H1 (cell line): ENCODE measurements at regions not wholly inside any gene's neighbourhood (a gene's known extent, or its start where the extent isn't known, plus 50 kb on each side); places are given as distances from the start of the nearest gene placed in this dataset.

ENCODE experiments used
- CTCF ChIA-PET: fragments of 300-600 bp; sonication (Branson Sonifier 250); formaldehyde crosslinking; loops from one replicate; lab custom pipeline; 2021; ENCODE audit not compliant: partially characterized antibody; lab: Charles Lee
- POLR2A ChIA-PET: fragments of 300-600 bp; sonication (Branson Sonifier 250); formaldehyde crosslinking; loops from one replicate; lab custom pipeline; 2021; ENCODE audit warnings: inconsistent platforms; ENCODE audit not compliant: partially characterized antibody; lab: Charles Lee
- DNase-seq, 2 experiments: peaks; one replicate each; pipeline versions ENCODE4 v3.0.0 to v3.0.0-alpha.2; 2010 to 2022; ENCODE audit warnings: low spot score in 2 of 2, low read depth in 1 of 2, mixed read lengths in 1 of 2
- FAIRE-seq: peaks from 2 replicates; lab custom pipeline; 2011; peaks lifted over from hg19 to GRCh38; lab: Jason Lieb, UNC
- H2AFZ ChIP-seq: 2 replicates; pipeline ENCODE4 v1.8.1; 2012; ENCODE audit warnings: low read length, inconsistent platforms
- H2AK5ac ChIP-seq: 2 replicates; pipeline ENCODE4 v1.6.1; 2013; ENCODE audit warnings: low read depth, low read length
- H2BK120ac ChIP-seq: replicated peaks from 2 replicates; pipeline ENCODE3; 2013; ENCODE audit warnings: low read depth, low read length, inconsistent platforms
- H2BK12ac ChIP-seq: 2 replicates; pipeline ENCODE4 v1.6.1; 2013; ENCODE audit warnings: low read depth, low read length
- H2BK15ac ChIP-seq: 2 replicates; pipeline ENCODE4 v1.6.1; 2013; ENCODE audit warnings: low read length
- H2BK20ac ChIP-seq: 2 replicates; pipeline ENCODE4 v1.6.1; 2013; ENCODE audit warnings: low read length
- H2BK5ac ChIP-seq: 2 replicates; pipeline ENCODE4 v1.6.1; 2013; ENCODE audit warnings: low read depth, low read length
- H3K14ac ChIP-seq: 2 replicates; pipeline ENCODE4 v1.6.1; 2013; ENCODE audit warnings: inconsistent platforms; ENCODE audit not compliant: insufficient read length
- H3K18ac ChIP-seq: 2 replicates; pipeline ENCODE4 v1.6.1; 2013; ENCODE audit warnings: low read length; ENCODE audit errors: extremely low read depth
- H3K23ac ChIP-seq: 2 replicates; pipeline ENCODE4 v1.6.1; 2013; ENCODE audit warnings: inconsistent platforms; ENCODE audit not compliant: insufficient read length
- H3K23me2 ChIP-seq: 2 replicates; pipeline ENCODE4 v1.6.1; 2013; ENCODE audit warnings: low read depth, low read length
- H3K27ac ChIP-seq: 2 replicates; pipeline ENCODE4 v1.6.1; 2011; ENCODE audit warnings: low read depth, low read length, inconsistent platforms
- H3K27me3 ChIP-seq, 4 experiments: replicated peaks in 1 of 4; 1 replicate in 1 of 4; 2 replicates in 3 of 4; pipeline versions ENCODE4 v1.6.1 to v1.8.1; 2011 to 2013; ENCODE audit warnings: low read length in 3 of 4, mild to moderate bottlenecking in 3 of 4, inconsistent platforms in 2 of 4, mixed read lengths in 2 of 4, moderate library complexity in 1 of 4; ENCODE audit not compliant: control insufficient read depth in 3 of 4, insufficient read depth in 3 of 4; ENCODE audit errors: extremely low read depth in 1 of 4
- H3K36me3 ChIP-seq, 4 experiments: 2 replicates each; pipeline versions ENCODE4 v1.6.1 to v1.8.1; 2011 to 2013; ENCODE audit warnings: mild to moderate bottlenecking in 4 of 4, low read length in 3 of 4, moderate library complexity in 2 of 4, control low read depth in 1 of 4, inconsistent platforms in 1 of 4; ENCODE audit not compliant: insufficient read depth in 4 of 4, control insufficient read depth in 2 of 4
- H3K4ac ChIP-seq: replicated peaks from 2 replicates; pipeline ENCODE3; 2013; ENCODE audit warnings: low read length, low read depth, mixed read lengths, inconsistent platforms; ENCODE audit not compliant: insufficient read length
- H3K4me1 ChIP-seq, 4 experiments: replicated peaks in 1 of 4; 1 replicate in 1 of 4; 2 replicates in 3 of 4; pipeline versions ENCODE4 v1.6.1 to v1.8.1; 2011 to 2013; ENCODE audit warnings: low read length in 3 of 4, inconsistent platforms in 2 of 4, mixed read lengths in 1 of 4; ENCODE audit not compliant: insufficient read depth in 4 of 4, control insufficient read depth in 3 of 4
- H3K4me2 ChIP-seq, 2 experiments: 2 replicates each; pipeline versions ENCODE4 v1.6.1 to v1.8.1; 2011 to 2013; ENCODE audit warnings: low read depth in 2 of 2, low read length in 2 of 2, control low read depth in 1 of 2, inconsistent platforms in 1 of 2, mild to moderate bottlenecking in 1 of 2; ENCODE audit not compliant: insufficient read depth in 1 of 2
- H3K4me3 ChIP-seq, 4 experiments: fragments of 200-600, 300-600 bp in 1 of 4; sonication (generic), shearing (Covaris generic), sonication (Bioruptor Twin) in 1 of 4; 2 replicates each; pipeline versions ENCODE4 v1.5.1 to v1.8.1; 2011 to 2016; ENCODE audit warnings: low read length in 4 of 4, low read depth in 3 of 4, control low read depth in 2 of 4, inconsistent platforms in 2 of 4, mild to moderate bottlenecking in 2 of 4, mixed read lengths in 1 of 4, moderate library complexity in 1 of 4; ENCODE audit not compliant: insufficient read depth in 2 of 4; ENCODE audit errors: extremely low read depth in 1 of 4
- H3K56ac ChIP-seq: replicated peaks from 2 replicates; pipeline ENCODE3; 2013; ENCODE audit warnings: low read depth, mild to moderate bottlenecking, mixed read lengths, low read length, inconsistent platforms; ENCODE audit not compliant: insufficient read length
- H3K79me1 ChIP-seq: 2 replicates; pipeline ENCODE4 v1.6.1; 2013; ENCODE audit warnings: low read depth, low read length, control low read depth
- H3K79me2 ChIP-seq, 2 experiments: 2 replicates each; pipeline versions ENCODE4 v1.6.1 to v1.8.1; 2012 to 2013; ENCODE audit warnings: low read length in 2 of 2, mild to moderate bottlenecking in 2 of 2, inconsistent platforms in 1 of 2; ENCODE audit not compliant: insufficient read depth in 2 of 2, control insufficient read depth in 1 of 2
- H3K9ac ChIP-seq, 4 experiments: replicated peaks in 1 of 4; 1 replicate in 1 of 4; 2 replicates in 3 of 4; pipeline versions ENCODE4 v1.6.1 to v1.8.1; 2011 to 2013; ENCODE audit warnings: low read depth in 3 of 4, low read length in 3 of 4, control low read depth in 2 of 4, mild to moderate bottlenecking in 2 of 4, moderate library complexity in 2 of 4, inconsistent platforms in 1 of 4; ENCODE audit errors: extremely low read depth in 1 of 4
- H3K9me3 ChIP-seq, 2 experiments: 2 replicates each; pipeline versions ENCODE4 v1.6.1 to v1.8.1; 2012 to 2013; ENCODE audit warnings: mild to moderate bottlenecking in 2 of 2, moderate library complexity in 2 of 2, control low read depth in 1 of 2, inconsistent platforms in 1 of 2, low read depth in 1 of 2, low read length in 1 of 2, mixed read lengths in 1 of 2; ENCODE audit not compliant: insufficient read depth in 2 of 2
- H4K20me1 ChIP-seq, 2 experiments: replicated peaks in 1 of 2; 2 replicates each; pipeline versions ENCODE3 to v1.8.1; 2011 to 2013; ENCODE audit warnings: inconsistent platforms in 2 of 2, low read length in 2 of 2, mild to moderate bottlenecking in 1 of 2; ENCODE audit not compliant: insufficient read depth in 2 of 2, control insufficient read depth in 1 of 2
- H4K5ac ChIP-seq: 2 replicates; pipeline ENCODE4 v1.6.1; 2013; ENCODE audit warnings: low read length, low read depth, mixed read lengths, inconsistent platforms; ENCODE audit not compliant: insufficient read length
- H4K8ac ChIP-seq: 2 replicates; pipeline ENCODE4 v1.8.0; 2013; ENCODE audit warnings: mild to moderate bottlenecking, moderate library complexity, low read length, inconsistent platforms; ENCODE audit not compliant: insufficient read depth; ENCODE audit errors: extremely low read depth
- H4K91ac ChIP-seq: replicated peaks from 2 replicates; pipeline ENCODE3; 2013; ENCODE audit warnings: low read length, mixed read lengths, inconsistent platforms; ENCODE audit not compliant: insufficient read length
- CEBPB ChIP-seq: IDR thresholded peaks from 2 replicates; pipeline ENCODE4 v1.6.1; 2012; ENCODE audit warnings: low read depth, low read length
- JUN ChIP-seq: IDR thresholded peaks from 2 replicates; pipeline ENCODE4 v1.6.1; 2011; ENCODE audit warnings: low read depth, mild to moderate bottlenecking, improper control_type of control experiment, low read length
- KDM1A ChIP-seq: fragments of 200-600, 300-600 bp; sonication (generic); IDR thresholded peaks from 2 replicates; pipeline ENCODE4 v1.7.1; 2016; ENCODE audit warnings: mild to moderate bottlenecking, low read length, borderline replicate concordance
- MAX ChIP-seq: IDR thresholded peaks from 2 replicates; pipeline ENCODE4 v1.6.1; 2012; ENCODE audit warnings: inconsistent platforms
- NRF1 ChIP-seq: IDR thresholded peaks from 2 replicates; pipeline ENCODE4 v1.6.1; 2011; ENCODE audit warnings: mild to moderate bottlenecking, low read depth, low read length, improper control_type of control experiment
- POU5F1 ChIP-seq: IDR thresholded peaks from 2 replicates; pipeline ENCODE4 v1.6.1; 2011; ENCODE audit warnings: low read depth, mild to moderate bottlenecking, low read length, moderate library complexity
- RAD21 ChIP-seq, 2 experiments: IDR thresholded peaks in 1 of 2; conservative IDR thresholded peaks in 1 of 2; 2 replicates each; pipeline ENCODE4 v1.6.1; 2011; ENCODE audit warnings: low read depth in 2 of 2, low read length in 2 of 2, improper control_type of control experiment in 1 of 2, inconsistent platforms in 1 of 2, mild to moderate bottlenecking in 1 of 2, moderate library complexity in 1 of 2
- SP1 ChIP-seq: IDR thresholded peaks from 2 replicates; pipeline ENCODE4 v1.6.1; 2011; ENCODE audit warnings: low read depth, low read length
- TAF7 ChIP-seq: optimal IDR thresholded peaks from 2 replicates; pipeline ENCODE3; 2011; ENCODE audit warnings: low read depth, mild to moderate bottlenecking, inconsistent platforms, low read length, moderate library complexity, borderline replicate concordance
- ZNF274 ChIP-seq: IDR thresholded peaks from 2 replicates; pipeline ENCODE4 v1.7.0; 2012; ENCODE audit warnings: low read length, borderline replicate concordance; ENCODE audit errors: extremely low read depth
- WGBS, 2 experiments: shearing (Covaris generic) in 1 of 2; methylation state at CpG; one replicate each; pipeline versions ENCODE4 v1.1.6 to v1.1.7; 2013 to 2015; ENCODE audit warnings: low lambda C conversion rate in 2 of 2, mixed read lengths in 2 of 2, inconsistent platforms in 1 of 2, low coverage in 1 of 2, missing lambda C conversion rate in 1 of 2; ENCODE audit not compliant: insufficient replicate concordance in 2 of 2, insufficient coverage in 1 of 2, insufficient read length in 1 of 2; ENCODE audit errors: extremely low coverage in 1 of 2, missing lambda C conversion rate in 1 of 2; 5-methylcytosine and 5-hydroxymethylcytosine counted together

DNA sequence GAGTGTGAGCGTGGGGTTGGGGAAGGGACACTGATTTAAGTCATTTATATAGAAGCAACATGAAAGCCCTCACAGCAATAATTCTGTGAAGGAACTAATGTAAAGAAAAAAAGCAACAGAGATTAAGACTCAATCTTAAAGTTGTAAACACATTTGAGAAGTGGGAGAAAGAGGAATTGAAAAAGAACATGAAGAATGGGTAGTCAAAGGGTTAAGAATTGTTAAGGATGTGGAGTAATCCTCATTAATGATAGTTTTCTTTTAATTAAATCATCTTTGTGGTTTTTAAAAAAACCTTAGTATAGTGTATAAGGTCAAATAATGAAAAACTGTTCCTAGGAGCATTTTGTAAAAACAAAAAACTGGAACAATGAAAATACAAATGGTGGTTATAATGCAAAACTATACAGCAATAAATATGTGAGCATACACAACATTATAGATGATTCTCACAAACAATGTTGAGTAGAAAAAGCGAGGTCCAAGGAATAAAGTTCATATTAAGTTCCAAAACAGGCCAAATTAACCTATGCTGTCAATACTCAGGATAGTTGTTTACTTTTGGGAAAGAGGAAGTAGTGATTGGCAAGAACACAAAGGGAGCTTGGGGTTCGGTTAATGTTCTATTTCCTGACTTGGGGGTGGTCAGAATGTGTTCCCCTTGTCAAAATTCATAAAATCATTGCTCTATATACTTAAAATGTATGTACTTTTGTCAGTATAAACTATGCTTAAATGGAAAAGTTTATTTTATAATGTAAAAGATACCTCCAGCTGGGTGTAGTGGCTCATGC, 120.4 kb upstream of the ATF7IP start:
- Histone ChIP-seq H3K23ac (no peak overlapping the region), H3K36me3 (no peaks in the 10 kb centered on the region), H4K91ac (no peak overlapping the region), H3K4ac (no peak overlapping the region), H4K8ac (no peak overlapping the region), H2BK12ac (no peak overlapping the region), H2AK5ac (no peak overlapping the region), H3K4me3 (no peak overlapping the region), H3K4me2 (no peak overlapping the region), H3K4me1 (peaks cover 2 to 5% (median 3%) of the 10 kb centered on the region in 4 experiments; a peak in 4 of 7 replicates), H3K56ac (no peak overlapping the region), H3K9me3 (peaks cover 0 to 7% of the 10 kb centered on the region in 2 experiments; a peak in 1 of 4 replicates), H2BK5ac (no peak overlapping the region; the same call in 1 of the 2 replicates), H2BK15ac (no peak overlapping the region), H3K14ac (no peak overlapping the region), H2BK20ac (no peak overlapping the region), H3K9ac (no peak overlapping the region), H3K27ac (no peak overlapping the region), H3K27me3 (no peaks in the 10 kb centered on the region), H4K20me1 (no peaks in the 10 kb centered on the region), H2AFZ (no peak overlapping the region), H3K79me1 (no peaks in the 10 kb centered on the region), H3K79me2 (no peaks in the 10 kb centered on the region), H4K5ac (no peak overlapping the region), H2BK120ac (no peak overlapping the region), H3K23me2 (no peaks in the 10 kb centered on the region), H3K18ac (no peak overlapping the region)
- DNase-seq (no peak), FAIRE-seq (no peak)
- WGBS, 2 experiments, result 77% methylated on average over 3 of the region's 3 CpGs; no CpG with 5 or more reads in 1 of the 2 experiments
- CTCF ChIA-PET, result interaction anchor here (0.5 to 3.2 kb wide), 5 partner anchors 10 to 209 kb away, joined by 3 to 10 read pairs (median 4); no protein-coding TSS in a partner anchor
- POLR2A ChIA-PET, result interaction anchor here (1.5 kb wide), 1 partner anchor 120 kb away, joined by 5 read pairs; the partner anchor contains the start of gene ATF7IP
- TF ChIP-seq NRF1, result no peak
- no peak for TF ChIP-seq JUN
- TF ChIP-seq ZNF274, result no peak
- no peak for TF ChIP-seq CEBPB
- no peak for TF ChIP-seq MAX
- no peak for TF ChIP-seq SP1
- TF ChIP-seq RAD21 (IDR thresholded peaks at IDR 0.05 in 1 of 2, conservative IDR thresholded peaks at IDR 0.05 in 1 of 2; ENCODE audit: low read depth in 2 of 2, low read length in 2 of 2), result no peak
- TF ChIP-seq KDM1A, result no peak
- TF ChIP-seq TAF7, result no peak
- TF ChIP-seq POU5F1, result no peak
